HG03442 (cell line): ENCODE measurements at regions not wholly inside any gene's neighbourhood (a gene's known extent, or its start where the extent isn't known, plus 50 kb on each side); places are given as distances from the start of the nearest gene placed in this dataset.
"Not testable (repeated sequence)": the region's sequence is repeated elsewhere in the genome, so short reads cannot be mapped to it uniquely, and the experiment has no call there.

Experiments used
- ATAC-seq: cut with Tn5 transposase; IDR thresholded peaks from one replicate; pipeline ENCODE4 v1.9.1; 2021; ENCODE audit warnings: mild to moderate bottlenecking, moderate library complexity; ENCODE audit not compliant: unreplicated experiment

- ATAC-seq = no peak
Observed at GRCh38 chr9:86585422-86586143, 231.4 kb upstream of the TUT7 start.

GRCh38 chr9:86580688-86581087, 226.5 kb upstream of the TUT7 start:
- no peak for ATAC-seq

GRCh38 chr9:86578722-86579121, 224.5 kb upstream of the TUT7 start:
- no peak for ATAC-seq

- ATAC-seq = no peak
Observed at GRCh38 chr9:86577420-86578333, 223.5 kb upstream of the TUT7 start.

- ATAC-seq = no peak
Observed at GRCh38 chr9:86575825-86576525, 221.8 kb upstream of the TUT7 start.

- no peak for ATAC-seq
Observed at GRCh38 chr9:86575137-86575536, 220.9 kb upstream of the TUT7 start.

GRCh38 chr9:86573886-86574285, 219.7 kb upstream of the TUT7 start:
- no peak for ATAC-seq

GRCh38 chr9:86572904-86573303, 218.7 kb upstream of the TUT7 start:
- no peak for ATAC-seq

- not testable (repeated sequence) for ATAC-seq
Observed at GRCh38 chr9:86565603-86566002, 211.4 kb upstream of the TUT7 start.

GRCh38 chr9:86563936-86564335, 209.7 kb upstream of the TUT7 start:
- ATAC-seq = no peak

- no peak for ATAC-seq
Observed at GRCh38 chr9:86563350-86563749, 209.1 kb upstream of the TUT7 start.

- ATAC-seq = no peak
Observed at GRCh38 chr9:86562691-86563090, 208.5 kb upstream of the TUT7 start.

- no peak for ATAC-seq
Observed at GRCh38 chr9:86557918-86558317, 203.7 kb upstream of the TUT7 start.

- ATAC-seq = no peak
Observed at GRCh38 chr9:86557063-86557766, 203.0 kb upstream of the TUT7 start.

GRCh38 chr9:86555661-86556060, 201.5 kb upstream of the TUT7 start:
- no peak for ATAC-seq

GRCh38 chr9:86550401-86550800, 196.2 kb upstream of the TUT7 start:
- ATAC-seq = no peak

GRCh38 chr9:86549920-86550319, 195.7 kb upstream of the TUT7 start:
- ATAC-seq = no peak

GRCh38 chr9:86549401-86549811, 195.2 kb upstream of the TUT7 start:
- no peak for ATAC-seq

GRCh38 chr9:86548220-86548619, 194.0 kb upstream of the TUT7 start:
- no peak for ATAC-seq

GRCh38 chr9:86547571-86547970, 193.4 kb upstream of the TUT7 start:
- no peak for ATAC-seq

- no peak for ATAC-seq
Observed at GRCh38 chr9:86546712-86547111, 192.5 kb upstream of the TUT7 start.
